DND-41 (cell line): ENCODE measurements at regions not wholly inside any gene's neighbourhood (a gene's known extent, or its start where the extent isn't known, plus 50 kb on each side); places are given as distances from the start of the nearest gene placed in this dataset.

Source experiments
- ATAC-seq: fragments of 200-7000 bp; cut with Tn5 transposase; 3 replicates; pipeline ENCODE4 v1.9.1; 2021; ENCODE audit warnings: low read depth; ENCODE audit not compliant: insufficient read depth
- DNase-seq: peaks from one replicate; pipeline ENCODE4 v3.0.0-alpha.2; 2020
- H2AFZ ChIP-seq: 2 replicates; pipeline ENCODE4 v1.6.0; 2012; ENCODE audit warnings: low read depth, low read length
- H3K27ac ChIP-seq: 2 replicates; pipeline ENCODE4 v1.5.1; 2012; ENCODE audit warnings: low read length, inconsistent platforms
- H3K27me3 ChIP-seq: fragments of 200-600 bp; sonication (generic); 2 replicates; pipeline ENCODE4 v1.6.0; 2012; ENCODE audit warnings: low read length, mild to moderate bottlenecking, inconsistent platforms; ENCODE audit not compliant: insufficient read depth, poor library complexity
- H3K36me3 ChIP-seq: 2 replicates; pipeline ENCODE4 v1.5.1; 2012; ENCODE audit warnings: low read length, inconsistent platforms; ENCODE audit not compliant: insufficient read depth
- H3K4me1 ChIP-seq: 2 replicates; pipeline ENCODE4 v1.5.1; 2012; ENCODE audit warnings: mild to moderate bottlenecking, low read length; ENCODE audit not compliant: insufficient read depth
- H3K4me2 ChIP-seq: 2 replicates; pipeline ENCODE4 v1.6.0; 2012; ENCODE audit warnings: mild to moderate bottlenecking, moderate library complexity, low read length, inconsistent platforms; ENCODE audit not compliant: insufficient read depth
- H3K4me3 ChIP-seq, 2 experiments: fragments of 200-600 bp in 1 of 2; shearing (Covaris generic) in 1 of 2; 2 replicates each; pipeline ENCODE4 v1.5.1; 2012 to 2016; ENCODE audit warnings: inconsistent platforms in 2 of 2, low read length in 2 of 2, mild to moderate bottlenecking in 2 of 2, low read depth in 1 of 2, moderate library complexity in 1 of 2
- H3K79me2 ChIP-seq: 2 replicates; pipeline ENCODE4 v1.6.0; 2012; ENCODE audit warnings: low read length, inconsistent platforms; ENCODE audit not compliant: insufficient read depth
- H3K9ac ChIP-seq: 2 replicates; pipeline ENCODE4 v1.6.0; 2012; ENCODE audit warnings: low read depth, mild to moderate bottlenecking, inconsistent platforms, low read length, moderate library complexity
- H3K9me3 ChIP-seq: 2 replicates; pipeline ENCODE4 v1.5.1; 2012; ENCODE audit warnings: low read length, moderate library complexity, mild to moderate bottlenecking, inconsistent platforms; ENCODE audit not compliant: insufficient read depth, severe bottlenecking
- H4K20me1 ChIP-seq: 2 replicates; pipeline ENCODE4 v1.6.0; 2012; ENCODE audit warnings: low read length; ENCODE audit not compliant: insufficient read depth
- CTCF ChIP-seq: IDR thresholded peaks from 2 replicates; pipeline ENCODE4 v1.5.1; 2012; ENCODE audit warnings: borderline replicate concordance, low read length, moderate library complexity, mild to moderate bottlenecking; ENCODE audit not compliant: poor library complexity, severe bottlenecking; ENCODE audit errors: extremely low read depth
- EZH2 ChIP-seq: IDR thresholded peaks from 3 replicates; pipeline ENCODE4 v1.6.1; 2012; ENCODE audit warnings: borderline replicate concordance, low read depth, mild to moderate bottlenecking, moderate library complexity, low read length, inconsistent platforms; ENCODE audit not compliant: severe bottlenecking

GRCh38 chr3:64853456-64853855, 165.7 kb upstream of the ADAMTS9 start:
- no peak overlapping the region for H3K4me2 ChIP-seq
- no peaks in the 10 kb centered on the region for H3K9me3 ChIP-seq
- H2AFZ ChIP-seq, result no peak overlapping the region
- TF ChIP-seq CTCF (no peak), EZH2 (no peak)
- no peak overlapping the region for H3K4me3 ChIP-seq
- H3K79me2 ChIP-seq, result no peaks in the 10 kb centered on the region
- no peaks in the 10 kb centered on the region for H3K36me3 ChIP-seq
- peaks cover under 1% of the 10 kb centered on the region for H3K4me1 ChIP-seq
- H3K9ac ChIP-seq, result no peak overlapping the region
- ATAC-seq (no peak), DNase-seq (no peak)
- no peak overlapping the region for H3K27ac ChIP-seq
- no peaks in the 10 kb centered on the region for H4K20me1 ChIP-seq
- no peaks in the 10 kb centered on the region for H3K27me3 ChIP-seq

GRCh38 chr3:64852738-64853137, 164.9 kb upstream of the ADAMTS9 start:
- Histone ChIP-seq H3K79me2 (no peaks in the 10 kb centered on the region), H3K4me2 (no peak overlapping the region), H3K27ac (no peak overlapping the region), H4K20me1 (no peaks in the 10 kb centered on the region), H3K9me3 (no peaks in the 10 kb centered on the region), H3K4me3 (no peak overlapping the region), H2AFZ (no peak overlapping the region), H3K27me3 (no peaks in the 10 kb centered on the region), H3K4me1 (no peaks in the 10 kb centered on the region), H3K36me3 (no peaks in the 10 kb centered on the region), H3K9ac (no peak overlapping the region)
- DNase-seq (no peak), ATAC-seq (no peak)
- TF ChIP-seq CTCF (no peak), EZH2 (no peak)

DNA sequence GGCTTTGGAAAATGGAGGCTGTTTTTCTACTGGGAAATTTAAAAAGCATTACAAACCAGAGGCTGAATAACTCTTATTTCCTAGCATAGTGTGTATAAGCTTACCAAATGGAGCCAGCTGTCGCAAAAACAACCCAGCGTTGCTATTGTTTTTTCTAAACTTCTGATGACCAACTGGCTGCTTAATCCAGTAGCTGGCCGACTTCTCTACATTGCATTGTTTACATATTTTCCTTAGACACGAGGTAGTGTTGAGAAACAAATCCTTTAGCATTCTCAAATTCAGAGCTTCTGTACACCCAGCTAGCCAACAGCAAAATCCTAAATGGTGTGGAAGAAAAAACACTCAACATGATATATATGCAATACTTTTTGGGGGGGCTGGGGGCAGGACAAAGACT, 161.0 kb upstream of the ADAMTS9 start:
- H3K9me3 ChIP-seq, result no peaks in the 10 kb centered on the region
- H3K9ac ChIP-seq, result no peak overlapping the region
- H3K4me3 ChIP-seq, result no peak overlapping the region
- H3K4me1 ChIP-seq, result no peaks in the 10 kb centered on the region
- no peak for DNase-seq
- no peak overlapping the region for H2AFZ ChIP-seq
- H3K27me3 ChIP-seq, result no peaks in the 10 kb centered on the region
- no peaks in the 10 kb centered on the region for H3K79me2 ChIP-seq
- no peaks in the 10 kb centered on the region for H4K20me1 ChIP-seq
- no peak for ATAC-seq
- no peak for TF ChIP-seq EZH2
- no peak for TF ChIP-seq CTCF
- H3K4me2 ChIP-seq, result no peak overlapping the region
- no peaks in the 10 kb centered on the region for H3K36me3 ChIP-seq
- no peak overlapping the region for H3K27ac ChIP-seq
